ENCODE measurements at regions not wholly inside any gene's neighbourhood (a gene's known extent, or its start where the extent isn't known, plus 50 kb on each side); places are given as distances from the start of the nearest gene placed in this dataset.
"Not testable (repeated sequence)": the region's sequence is repeated elsewhere in the genome, so short reads cannot be mapped to it uniquely, and the experiment has no call there.

- DNase-seq (ENCODE audit: low read depth): peak; percentile 7
- no peak overlapping the region for H3K4me3 ChIP-seq (ENCODE audit: control insufficient read depth, low read depth, low read length)
- no peak for TF ChIP-seq CTCF (IDR thresholded peaks at IDR 0.05; ENCODE audit: control insufficient read depth, insufficient read depth, low read depth, low read length, missing control alignments)
Measured at GRCh38 chr10:6840766-6841165, 260.7 kb upstream of the PRKCQ start.

GRCh38 chr10:6840201-6840691 lies 260.2 kb upstream of the PRKCQ start:
- no peak for DNase-seq (ENCODE audit: low read depth)
- no peak for TF ChIP-seq CTCF (IDR thresholded peaks at IDR 0.05; ENCODE audit: control insufficient read depth, insufficient read depth, low read depth, low read length, missing control alignments)
- no peak overlapping the region for H3K4me3 ChIP-seq (ENCODE audit: control insufficient read depth, low read depth, low read length)

- DNase-seq (ENCODE audit: low read depth): no peak
- no peak overlapping the region for H3K4me3 ChIP-seq (ENCODE audit: control insufficient read depth, low read depth, low read length)
- peak; percentile 3 for TF ChIP-seq CTCF (IDR thresholded peaks at IDR 0.05; ENCODE audit: control insufficient read depth, insufficient read depth, low read depth, low read length, missing control alignments)
Measured at GRCh38 chr10:6838118-6838517, 258.0 kb upstream of the PRKCQ start.

- H3K4me3 ChIP-seq (ENCODE audit: control insufficient read depth, low read depth, low read length): no peak overlapping the region
- DNase-seq (ENCODE audit: low read depth): no peak
- no peak for TF ChIP-seq CTCF (IDR thresholded peaks at IDR 0.05; ENCODE audit: control insufficient read depth, insufficient read depth, low read depth, low read length, missing control alignments)
Measured at GRCh38 chr10:6833458-6834011, 253.5 kb upstream of the PRKCQ start.

- DNase-seq (ENCODE audit: low read depth); H3K4me3 ChIP-seq (ENCODE audit: control insufficient read depth, low read depth, low read length): not testable (repeated sequence)
Measured at GRCh38 chr10:6830981-6831380, 250.9 kb upstream of the PRKCQ start.

GRCh38 chr10:6824793-6825192 lies 244.7 kb upstream of the PRKCQ start:
- DNase-seq (ENCODE audit: low read depth); H3K4me3 ChIP-seq (ENCODE audit: control insufficient read depth, low read depth, low read length): not testable (repeated sequence)

GRCh38 chr10:6823770-6824169 lies 243.7 kb upstream of the PRKCQ start:
- TF ChIP-seq CTCF (IDR thresholded peaks at IDR 0.05; ENCODE audit: control insufficient read depth, insufficient read depth, low read depth, low read length, missing control alignments): no peak
- DNase-seq (ENCODE audit: low read depth): no peak
- H3K4me3 ChIP-seq (ENCODE audit: control insufficient read depth, low read depth, low read length): no peak overlapping the region

- no peak overlapping the region for H3K4me3 ChIP-seq (ENCODE audit: control insufficient read depth, low read depth, low read length)
- TF ChIP-seq CTCF (IDR thresholded peaks at IDR 0.05; ENCODE audit: control insufficient read depth, insufficient read depth, low read depth, low read length, missing control alignments): no peak
- no peak for DNase-seq (ENCODE audit: low read depth)
Measured at GRCh38 chr10:6819301-6819700, 239.2 kb upstream of the PRKCQ start.

Measured in AG09309 (cell line).